ENCODE measurements at regions not wholly inside any gene's neighbourhood (a gene's known extent, or its start where the extent isn't known, plus 50 kb on each side); places are given as distances from the start of the nearest gene placed in this dataset.

DNA sequence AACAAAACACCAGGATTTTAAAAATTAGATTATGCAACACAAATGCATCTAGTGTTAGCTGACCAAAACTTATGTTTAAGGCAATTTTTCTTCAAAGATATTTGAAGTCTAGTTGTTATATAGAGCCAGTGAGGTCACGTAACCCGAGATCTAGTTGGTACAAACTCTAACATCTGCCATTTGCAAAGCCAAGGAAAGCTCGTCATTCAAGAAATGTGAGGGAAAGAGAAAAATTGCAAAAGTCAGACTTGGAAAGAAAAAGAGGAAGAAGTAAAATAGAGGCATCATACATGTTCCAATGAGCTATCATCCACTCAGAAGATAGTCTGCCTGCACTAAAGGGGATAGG lies 293.4 kb upstream of the PUM3 start:
- intact Hi-C loops (cut with DNase I) = no loop called here
- DNase-seq (no peak), ATAC-seq (no peak)
- Histone ChIP-seq H3K27me3 (no peaks in the 10 kb centered on the region), H3K4me3 (no peak overlapping the region), H3K9me3 (no peaks in the 10 kb centered on the region), H3K36me3 (no peaks in the 10 kb centered on the region), H3K4me1 (no peaks in the 10 kb centered on the region), H3K27ac (no peak overlapping the region)
- TF ChIP-seq, protein P1, sequence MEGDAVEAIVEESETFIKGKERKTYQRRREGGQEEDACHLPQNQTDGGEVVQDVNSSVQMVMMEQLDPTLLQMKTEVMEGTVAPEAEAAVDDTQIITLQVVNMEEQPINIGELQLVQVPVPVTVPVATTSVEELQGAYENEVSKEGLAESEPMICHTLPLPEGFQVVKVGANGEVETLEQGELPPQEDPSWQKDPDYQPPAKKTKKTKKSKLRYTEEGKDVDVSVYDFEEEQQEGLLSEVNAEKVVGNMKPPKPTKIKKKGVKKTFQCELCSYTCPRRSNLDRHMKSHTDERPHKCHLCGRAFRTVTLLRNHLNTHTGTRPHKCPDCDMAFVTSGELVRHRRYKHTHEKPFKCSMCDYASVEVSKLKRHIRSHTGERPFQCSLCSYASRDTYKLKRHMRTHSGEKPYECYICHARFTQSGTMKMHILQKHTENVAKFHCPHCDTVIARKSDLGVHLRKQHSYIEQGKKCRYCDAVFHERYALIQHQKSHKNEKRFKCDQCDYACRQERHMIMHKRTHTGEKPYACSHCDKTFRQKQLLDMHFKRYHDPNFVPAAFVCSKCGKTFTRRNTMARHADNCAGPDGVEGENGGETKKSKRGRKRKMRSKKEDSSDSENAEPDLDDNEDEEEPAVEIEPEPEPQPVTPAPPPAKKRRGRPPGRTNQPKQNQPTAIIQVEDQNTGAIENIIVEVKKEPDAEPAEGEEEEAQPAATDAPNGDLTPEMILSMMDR (IDR thresholded peaks at IDR 0.05) = no peak

DNA sequence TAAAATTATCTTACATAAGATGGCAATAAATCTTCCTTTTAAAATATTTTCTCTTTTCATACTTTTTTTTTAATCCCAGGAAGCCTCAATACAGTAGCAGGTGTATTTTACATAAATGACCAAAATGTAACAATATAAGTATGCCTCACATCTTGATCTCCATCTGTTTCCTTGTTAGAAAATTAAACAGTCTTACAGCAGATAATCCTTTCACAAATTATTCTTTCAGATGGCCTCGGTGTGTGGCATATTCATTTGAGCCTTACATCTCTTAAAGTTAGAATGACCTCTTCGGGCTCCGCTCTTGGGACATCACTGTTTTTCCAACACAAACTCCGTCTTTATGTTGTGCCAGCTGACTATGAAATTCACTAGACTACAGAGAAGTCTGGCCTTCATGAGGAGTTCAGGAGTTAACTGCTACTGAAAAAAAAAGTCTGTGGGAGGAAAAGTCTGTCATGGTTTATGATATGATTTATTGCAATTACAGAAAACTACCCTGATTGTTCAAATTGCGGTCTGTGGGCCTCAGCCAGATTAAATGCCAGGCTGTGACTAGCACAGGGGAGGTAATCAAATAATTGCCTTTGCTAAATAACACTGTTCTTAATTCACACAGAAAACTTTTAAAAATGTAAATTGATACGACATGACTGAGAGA lies 292.9 kb upstream of the PUM3 start:
- Histone ChIP-seq H3K4me3 (no peak overlapping the region), H3K27me3 (no peaks in the 10 kb centered on the region), H3K9me3 (no peaks in the 10 kb centered on the region), H3K27ac (no peak overlapping the region), H3K36me3 (no peaks in the 10 kb centered on the region), H3K4me1 (no peaks in the 10 kb centered on the region)
- TF ChIP-seq, protein P1 (IDR thresholded peaks at IDR 0.05) = no peak
- intact Hi-C loops (cut with DNase I) = no loop called here
- ATAC-seq = no peak
- no peak for DNase-seq

DNA sequence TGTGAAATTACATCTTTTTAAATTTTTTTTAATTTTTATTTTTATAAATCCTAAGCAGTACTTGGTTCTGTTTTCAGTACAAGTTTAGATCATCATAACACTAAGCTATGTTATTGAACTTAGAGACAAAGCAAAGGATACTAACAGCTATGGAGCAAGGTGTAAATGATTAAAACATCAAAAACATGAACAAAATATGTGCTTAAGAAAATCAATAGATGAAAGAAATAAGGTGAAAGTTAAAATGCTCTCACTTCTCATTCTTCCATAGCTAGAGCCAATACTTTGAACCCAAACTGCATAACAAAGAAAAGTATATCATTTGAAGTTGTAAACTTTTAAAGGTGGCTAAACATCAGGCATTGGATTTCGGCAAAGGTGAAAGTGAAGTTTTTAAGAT lies 292.3 kb upstream of the PUM3 start:
- TF ChIP-seq, protein P1 (IDR thresholded peaks at IDR 0.05) = no peak
- Histone ChIP-seq H3K4me1 (no peaks in the 10 kb centered on the region), H3K27me3 (no peaks in the 10 kb centered on the region), H3K9me3 (no peaks in the 10 kb centered on the region), H3K4me3 (no peak overlapping the region), H3K36me3 (no peaks in the 10 kb centered on the region), H3K27ac (no peak overlapping the region)
- intact Hi-C loops (cut with DNase I) = no loop called here
- DNase-seq (no peak), ATAC-seq (no peak)

DNA sequence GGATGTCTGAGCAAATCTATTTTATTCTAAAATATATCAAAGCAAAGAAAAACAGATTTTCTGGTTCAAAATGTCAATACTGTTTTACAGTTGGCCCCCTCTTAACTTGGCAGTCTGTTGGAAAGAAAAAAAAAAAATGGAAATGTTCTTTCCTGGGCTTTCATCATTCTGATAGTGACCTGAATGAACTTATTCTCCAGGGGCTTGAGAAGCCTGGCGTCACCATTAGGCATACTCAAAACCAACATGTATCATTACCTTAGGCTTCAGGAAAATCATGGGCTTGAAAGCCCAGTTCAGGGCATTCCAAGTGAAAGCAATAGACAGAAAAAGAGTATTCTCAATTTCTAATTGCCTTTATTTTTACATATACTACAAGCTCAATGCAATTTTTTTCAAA lies 283.7 kb upstream of the PUM3 start:
- DNase-seq (no peak), ATAC-seq (no peak)
- no peaks in the 10 kb centered on the region for H3K9me3 ChIP-seq
- no peak overlapping the region for H3K4me3 ChIP-seq
- intact Hi-C loops (cut with DNase I) = no loop called here
- no peaks in the 10 kb centered on the region for H3K27me3 ChIP-seq
- TF ChIP-seq, protein P1 (IDR thresholded peaks at IDR 0.05) = no peak
- H3K27ac ChIP-seq = no peak overlapping the region
- peaks cover 0 to 11% of the 10 kb centered on the region in 2 donors for H3K4me1 ChIP-seq
- no peaks in the 10 kb centered on the region for H3K36me3 ChIP-seq

DNA sequence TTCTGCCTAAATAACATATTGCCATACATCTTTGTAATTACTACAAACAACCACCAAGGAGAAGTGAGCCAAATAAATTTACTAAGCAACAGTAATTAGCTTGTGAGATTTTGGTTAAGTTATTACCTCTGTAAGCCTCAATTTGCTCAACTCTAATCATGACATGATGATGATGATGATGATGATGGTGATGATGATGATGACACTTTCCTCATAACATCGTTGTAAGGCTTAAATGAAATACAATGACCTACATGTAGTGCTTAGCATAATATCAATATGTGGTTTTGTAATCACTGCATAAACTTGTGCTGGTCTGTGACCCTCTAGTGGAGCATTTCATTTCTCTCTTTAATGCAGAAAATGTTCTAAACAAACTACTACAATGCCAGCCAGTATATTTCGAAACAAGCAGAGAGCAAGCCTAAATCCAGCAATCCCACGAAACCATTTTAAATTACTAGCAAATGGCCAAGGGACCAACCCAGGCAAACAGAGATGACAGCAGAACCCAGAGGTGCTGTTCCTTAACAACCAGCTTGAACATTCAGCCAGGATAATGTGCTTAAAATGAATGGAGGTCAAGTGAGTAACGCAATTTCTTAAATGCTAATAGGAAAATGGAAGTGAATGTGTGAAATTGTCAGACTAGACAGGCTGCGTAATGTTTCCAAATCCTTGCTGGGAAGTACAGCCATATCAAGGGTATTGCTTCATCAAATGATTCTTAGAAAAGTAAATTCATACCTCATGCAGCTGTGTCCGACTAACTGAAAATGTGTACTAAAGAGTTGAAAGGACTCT lies 281.9 kb upstream of the PUM3 start:
- no peaks in the 10 kb centered on the region for H3K27me3 ChIP-seq
- no peaks in the 10 kb centered on the region for H3K36me3 ChIP-seq
- H3K9me3 ChIP-seq = no peaks in the 10 kb centered on the region
- intact Hi-C loops (cut with DNase I) = no loop called here
- TF ChIP-seq, protein P1 (IDR thresholded peaks at IDR 0.05) = no peak
- H3K4me1 ChIP-seq = peaks cover 0 to 11% of the 10 kb centered on the region in 2 donors
- H3K4me3 ChIP-seq = no peak overlapping the region
- peak in 2 of 4 donors; percentile 13 to 18 for DNase-seq
- peak; percentile 65 for ATAC-seq
- H3K27ac ChIP-seq = no peak overlapping the region

Data from left lung (tissue), 4 donors.